Dermis blood vessel endothelial cell (primary cell): ENCODE measurements at regions not wholly inside any gene's neighbourhood (a gene's known extent, or its start where the extent isn't known, plus 50 kb on each side); places are given as distances from the start of the nearest gene placed in this dataset.
A peak's percentile ranks its signal among the peaks of the same experiment; 100 is the strongest.

Experiments
- DNase-seq: peaks from one replicate; pipeline ENCODE4 v3.0.0; 2010

GRCh38 chr14:104319491-104320241, 181.3 kb downstream of the KIF26A start:
- DNase-seq, result no peak

- DNase-seq, result no peak
Measured at GRCh38 chr14:104320611-104321086, 182.3 kb downstream of the KIF26A start.

- no peak for DNase-seq
Measured at GRCh38 chr14:104321088-104321801, 182.9 kb downstream of the KIF26A start.

- DNase-seq, result no peak
Measured at GRCh38 chr14:104321802-104322130, 183.4 kb downstream of the KIF26A start.

GRCh38 chr14:104322531-104323366, 184.4 kb downstream of the KIF26A start:
- no peak for DNase-seq

GRCh38 chr14:104323551-104324175, 185.3 kb downstream of the KIF26A start:
- DNase-seq, result no peak

GRCh38 chr14:104326848-104327247, 188.5 kb downstream of the KIF26A start:
- DNase-seq, result no peak

GRCh38 chr14:104328607-104329006, 190.2 kb downstream of the KIF26A start:
- no peak for DNase-seq

- no peak for DNase-seq
Measured at GRCh38 chr14:104329793-104330192, 191.4 kb downstream of the KIF26A start.

GRCh38 chr14:104331871-104332605, 193.7 kb downstream of the KIF26A start:
- DNase-seq, result no peak

GRCh38 chr14:104332634-104333270, 194.4 kb downstream of the KIF26A start:
- DNase-seq, result no peak

- DNase-seq, result no peak
Measured at GRCh38 chr14:104333646-104334423, 195.4 kb downstream of the KIF26A start.

GRCh38 chr14:104334424-104335161, 196.2 kb downstream of the KIF26A start:
- no peak for DNase-seq

GRCh38 chr14:104335176-104335575, 196.8 kb downstream of the KIF26A start:
- no peak for DNase-seq

GRCh38 chr14:104335611-104336010, 197.2 kb downstream of the KIF26A start:
- no peak for DNase-seq

GRCh38 chr14:104337351-104337750, 199.0 kb downstream of the KIF26A start:
- no peak for DNase-seq

GRCh38 chr14:104339361-104339760, 201.0 kb downstream of the KIF26A start:
- DNase-seq, result no peak

GRCh38 chr14:104339829-104340228, 201.4 kb downstream of the KIF26A start:
- DNase-seq, result no peak

- DNase-seq, result peak; percentile 78
Measured at GRCh38 chr14:104341532-104342434, 203.4 kb downstream of the KIF26A start.
